Smooth muscle cell (in vitro differentiated cells): ENCODE measurements at regions not wholly inside any gene's neighbourhood (a gene's known extent, or its start where the extent isn't known, plus 50 kb on each side); places are given as distances from the start of the nearest gene placed in this dataset.

Source experiments
- DNase-seq: peaks from one replicate; lab custom pipeline; 2025; ENCODE audit not compliant: unreplicated experiment; lab: John Stamatoyannopoulos, UW
- H2AFZ ChIP-seq: fragments of 200-600 bp; sonication (generic); 2 replicates; pipeline ENCODE4 v1.6.0; 2016; ENCODE audit warnings: antibody characterized with exemption, low read depth, mild to moderate bottlenecking
- H3F3A ChIP-seq: fragments of 200-600 bp; sonication (generic); 2 replicates; pipeline ENCODE4 v1.6.0; 2017; ENCODE audit warnings: antibody characterized with exemption, low read depth
- H3K27ac ChIP-seq: fragments of 200-600 bp; sonication (generic); 2 replicates; pipeline ENCODE4 v1.5.1; 2016; ENCODE audit warnings: low read depth, mild to moderate bottlenecking
- H3K27me3 ChIP-seq: fragments of 200-600 bp; sonication (generic); 2 replicates; pipeline ENCODE4 v1.6.1; 2016; ENCODE audit warnings: low read depth, mild to moderate bottlenecking
- H3K36me3 ChIP-seq: fragments of 200-600 bp; sonication (generic); 2 replicates; pipeline ENCODE4 v1.5.1; 2016; ENCODE audit warnings: low read depth
- H3K4me1 ChIP-seq: fragments of 200-600 bp; sonication (generic); 2 replicates; pipeline ENCODE4 v1.5.1; 2016; ENCODE audit warnings: low read depth
- H3K4me2 ChIP-seq: fragments of 200-600 bp; sonication (generic); 2 replicates; pipeline ENCODE4 v1.6.0; 2016; ENCODE audit warnings: mild to moderate bottlenecking
- H3K4me3 ChIP-seq: fragments of 200-600 bp; sonication (generic); 2 replicates; pipeline ENCODE4 v1.5.1; 2016; ENCODE audit warnings: mild to moderate bottlenecking
- H3K79me2 ChIP-seq: fragments of 200-600 bp; sonication (generic); 2 replicates; pipeline ENCODE4 v1.6.0; 2016; ENCODE audit warnings: low read depth, mild to moderate bottlenecking
- H3K9ac ChIP-seq: fragments of 200-600 bp; sonication (generic); 2 replicates; pipeline ENCODE4 v1.6.0; 2016; ENCODE audit warnings: low read depth
- H3K9me3 ChIP-seq: fragments of 200-600 bp; sonication (generic); replicated peaks from 2 replicates; pipeline ENCODE4 v1.5.1; 2016; ENCODE audit warnings: low read depth
- H4K20me1 ChIP-seq: fragments of 200-600 bp; sonication (generic); 2 replicates; pipeline ENCODE4 v1.6.0; 2016; ENCODE audit warnings: low read depth
- WGBS: methylation state at CpG from one replicate; pipeline ENCODE4 v1.1.7; 2016; ENCODE audit warnings: low lambda C conversion rate; 5-methylcytosine and 5-hydroxymethylcytosine counted together
- TF ChIP-seq, protein P1 (sequence below): fragments of 200-600 bp; sonication (generic); IDR thresholded peaks from 2 replicates; pipeline ENCODE4 v1.5.1; 2017; ENCODE audit warnings: borderline replicate concordance, mild to moderate bottlenecking, antibody characterized with exemption; ENCODE audit not compliant: insufficient read depth, poor library complexity, severe bottlenecking

DNA sequence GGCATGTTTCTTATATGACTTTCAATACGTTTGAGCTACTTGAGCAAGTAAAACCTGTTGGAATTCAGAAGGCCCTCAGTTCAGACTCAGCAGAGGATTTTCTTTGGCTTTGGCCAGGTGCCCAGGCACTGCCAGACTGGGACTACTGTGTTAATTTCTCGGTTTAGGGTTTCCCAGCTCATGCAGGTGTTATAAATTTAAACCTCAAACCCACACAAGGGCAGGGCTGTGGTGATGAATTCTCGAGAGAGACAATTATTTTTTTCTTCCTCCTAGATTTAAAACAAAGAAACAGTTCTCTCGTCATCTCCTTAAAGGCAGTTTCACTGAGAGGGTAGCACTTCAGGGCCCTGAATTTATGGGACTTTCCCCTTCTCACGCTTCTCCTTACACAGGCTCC lies 406.0 kb upstream of the PIK3R1 start:
- Histone ChIP-seq H3F3A (no peaks in the 10 kb centered on the region), H3K9ac (no peak overlapping the region), H3K4me2 (no peak overlapping the region), H3K27ac (no peak overlapping the region), H2AFZ (no peak overlapping the region), H3K9me3 (no peaks in the 10 kb centered on the region), H3K79me2 (no peaks in the 10 kb centered on the region), H4K20me1 (no peaks in the 10 kb centered on the region), H3K4me3 (no peak overlapping the region), H3K27me3 (no peaks in the 10 kb centered on the region), H3K4me1 (peaks cover 5% of the 10 kb centered on the region), H3K36me3 (no peaks in the 10 kb centered on the region)
- no peak for DNase-seq
- 90% methylated on average over 5 of the region's 5 CpGs for WGBS
- TF ChIP-seq, protein P1, sequence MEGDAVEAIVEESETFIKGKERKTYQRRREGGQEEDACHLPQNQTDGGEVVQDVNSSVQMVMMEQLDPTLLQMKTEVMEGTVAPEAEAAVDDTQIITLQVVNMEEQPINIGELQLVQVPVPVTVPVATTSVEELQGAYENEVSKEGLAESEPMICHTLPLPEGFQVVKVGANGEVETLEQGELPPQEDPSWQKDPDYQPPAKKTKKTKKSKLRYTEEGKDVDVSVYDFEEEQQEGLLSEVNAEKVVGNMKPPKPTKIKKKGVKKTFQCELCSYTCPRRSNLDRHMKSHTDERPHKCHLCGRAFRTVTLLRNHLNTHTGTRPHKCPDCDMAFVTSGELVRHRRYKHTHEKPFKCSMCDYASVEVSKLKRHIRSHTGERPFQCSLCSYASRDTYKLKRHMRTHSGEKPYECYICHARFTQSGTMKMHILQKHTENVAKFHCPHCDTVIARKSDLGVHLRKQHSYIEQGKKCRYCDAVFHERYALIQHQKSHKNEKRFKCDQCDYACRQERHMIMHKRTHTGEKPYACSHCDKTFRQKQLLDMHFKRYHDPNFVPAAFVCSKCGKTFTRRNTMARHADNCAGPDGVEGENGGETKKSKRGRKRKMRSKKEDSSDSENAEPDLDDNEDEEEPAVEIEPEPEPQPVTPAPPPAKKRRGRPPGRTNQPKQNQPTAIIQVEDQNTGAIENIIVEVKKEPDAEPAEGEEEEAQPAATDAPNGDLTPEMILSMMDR: no peak

DNA sequence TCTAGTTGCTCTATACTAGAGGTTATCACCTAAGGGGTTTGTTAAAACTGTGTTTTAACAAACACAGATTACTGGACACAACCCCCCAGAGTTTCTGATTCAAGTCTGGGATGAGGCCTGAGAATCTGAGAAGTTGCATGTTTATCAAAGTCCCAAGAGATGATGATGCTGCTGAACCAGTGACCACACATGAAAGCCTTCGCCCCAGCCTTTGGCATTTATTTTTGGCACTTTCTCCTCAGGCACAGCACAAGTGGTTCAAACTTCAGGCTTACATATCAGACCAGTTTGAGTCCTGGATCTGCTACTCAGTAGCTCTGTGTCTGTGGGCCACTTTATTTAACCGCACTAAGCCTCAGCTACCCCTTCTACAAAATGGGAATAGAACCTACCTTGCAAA lies 407.2 kb upstream of the PIK3R1 start:
- no peaks in the 10 kb centered on the region for H3K79me2 ChIP-seq
- H3F3A ChIP-seq: no peaks in the 10 kb centered on the region
- H3K9ac ChIP-seq: no peak overlapping the region
- no peak overlapping the region for H3K4me2 ChIP-seq
- no peaks in the 10 kb centered on the region for H3K36me3 ChIP-seq
- no peak overlapping the region for H3K27ac ChIP-seq
- H3K9me3 ChIP-seq: no peaks in the 10 kb centered on the region
- DNase-seq: no peak
- TF ChIP-seq, protein P1: no peak
- no peaks in the 10 kb centered on the region for H4K20me1 ChIP-seq
- H3K4me3 ChIP-seq: no peak overlapping the region
- 96% methylated on average over 2 of the region's 2 CpGs for WGBS
- peaks cover 5% of the 10 kb centered on the region for H3K4me1 ChIP-seq
- H2AFZ ChIP-seq: no peak overlapping the region
- no peaks in the 10 kb centered on the region for H3K27me3 ChIP-seq

DNA sequence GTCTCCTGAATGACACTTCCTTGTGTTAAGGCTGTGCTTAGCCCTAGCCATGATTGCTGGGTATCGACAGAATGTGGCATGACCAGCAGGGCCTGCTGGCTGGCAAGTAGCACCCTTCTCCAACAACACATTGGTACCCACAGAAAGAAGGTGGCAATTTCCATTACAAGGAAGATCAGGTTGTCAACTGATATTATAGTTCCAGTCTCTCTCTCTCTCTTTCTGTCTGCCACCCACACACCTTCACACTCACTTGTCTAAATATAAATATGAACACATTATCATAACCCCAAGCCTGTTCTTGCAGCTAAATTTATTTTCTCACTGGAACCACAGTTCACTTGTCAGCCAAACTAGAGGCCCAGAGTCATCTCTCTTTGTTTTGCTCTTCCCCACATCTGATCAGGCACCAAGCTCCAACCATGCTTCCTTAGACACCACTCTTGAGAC lies 408.1 kb upstream of the PIK3R1 start:
- Histone ChIP-seq H3K4me1 (peaks cover 5% of the 10 kb centered on the region), H4K20me1 (no peaks in the 10 kb centered on the region), H3K4me2 (no peak overlapping the region), H3K4me3 (no peak overlapping the region), H2AFZ (no peak overlapping the region), H3K79me2 (no peaks in the 10 kb centered on the region), H3K27me3 (no peaks in the 10 kb centered on the region), H3K36me3 (no peaks in the 10 kb centered on the region), H3K27ac (no peak overlapping the region), H3K9me3 (no peaks in the 10 kb centered on the region), H3K9ac (no peak overlapping the region), H3F3A (no peaks in the 10 kb centered on the region)
- DNase-seq: no peak
- 89% methylated on average over 1 of the region's 1 CpG for WGBS
- TF ChIP-seq, protein P1: no peak

DNA sequence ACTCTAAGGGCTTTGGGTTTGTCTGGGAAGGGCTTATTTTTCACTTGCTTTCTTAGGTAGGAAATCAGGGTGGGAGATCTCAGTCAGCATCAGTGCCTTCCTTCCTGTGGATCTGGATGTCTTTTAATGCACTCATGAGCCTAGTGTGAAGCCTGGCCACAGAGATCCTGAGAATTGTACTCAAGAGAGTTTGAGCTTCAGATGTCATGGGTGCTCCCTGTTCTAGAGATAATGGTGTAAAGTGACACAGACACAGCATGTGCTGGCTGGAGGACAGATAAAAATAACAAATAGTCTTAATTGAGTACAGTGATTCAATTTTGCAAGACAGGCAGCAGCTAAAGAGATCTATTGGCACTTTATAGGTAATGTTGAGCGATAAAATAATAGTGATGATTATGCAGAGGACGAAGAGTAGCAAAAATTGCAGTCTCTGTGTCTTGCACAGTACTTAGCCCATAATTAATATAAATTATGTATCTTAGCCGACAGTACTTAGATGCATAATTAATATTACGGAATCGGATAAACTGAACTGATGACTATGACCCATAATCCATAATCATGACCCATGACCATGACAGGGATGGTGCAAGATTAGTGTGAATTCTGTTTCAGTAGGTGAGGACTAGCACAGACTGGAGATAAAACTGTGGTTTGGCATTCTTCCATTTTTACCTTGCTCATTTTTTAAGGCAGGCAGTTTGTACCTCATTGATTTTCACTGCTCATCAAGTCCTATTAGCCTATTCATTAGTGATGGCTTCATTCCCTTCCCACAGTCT lies 408.7 kb upstream of the PIK3R1 start:
- no peaks in the 10 kb centered on the region for H4K20me1 ChIP-seq
- no peaks in the 10 kb centered on the region for H3K9me3 ChIP-seq
- H3K4me2 ChIP-seq: no peak overlapping the region
- peaks cover 5% of the 10 kb centered on the region for H3K4me1 ChIP-seq
- TF ChIP-seq, protein P1: no peak
- H3K27me3 ChIP-seq: no peaks in the 10 kb centered on the region
- H3K9ac ChIP-seq: no peak overlapping the region
- no peak for DNase-seq
- H2AFZ ChIP-seq: no peak overlapping the region
- H3F3A ChIP-seq: no peaks in the 10 kb centered on the region
- no peaks in the 10 kb centered on the region for H3K36me3 ChIP-seq
- no peak overlapping the region for H3K27ac ChIP-seq
- WGBS: 97% methylated on average over 5 of the region's 5 CpGs
- no peak overlapping the region for H3K4me3 ChIP-seq
- no peaks in the 10 kb centered on the region for H3K79me2 ChIP-seq
